GM10266 (cell line): ENCODE measurements at regions not wholly inside any gene's neighbourhood (a gene's known extent, or its start where the extent isn't known, plus 50 kb on each side); places are given as distances from the start of the nearest gene placed in this dataset.

Source experiments
- DNase-seq: peaks from one replicate; pipeline ENCODE4 v3.0.0; 2012; ENCODE audit errors: extremely low spot score
- TF ChIP-seq, protein P1 (sequence below): IDR thresholded peaks from 2 replicates; pipeline ENCODE4 v1.5.1; 2012; ENCODE audit warnings: mild to moderate bottlenecking, low read depth; ENCODE audit not compliant: control insufficient read depth, insufficient read depth; ENCODE audit errors: missing control alignments

DNA sequence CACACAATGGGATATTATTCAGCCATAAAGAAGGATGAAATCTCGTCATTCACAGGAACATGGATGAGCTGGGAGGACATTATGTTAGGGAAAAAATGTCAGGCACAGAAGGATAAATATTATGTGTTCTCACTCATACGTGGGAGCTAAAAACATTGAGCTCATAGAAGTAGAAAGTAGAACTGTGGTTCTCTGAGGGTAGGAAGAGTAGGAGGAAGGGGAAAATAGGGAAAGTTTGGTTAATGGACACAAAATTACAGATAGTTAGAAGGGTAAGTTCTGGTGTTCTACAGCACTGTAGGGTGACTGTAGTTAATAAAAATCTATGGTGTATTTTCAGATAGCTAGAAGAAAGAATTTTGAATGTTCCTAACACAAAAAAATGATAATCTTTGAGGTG is 102.6 kb upstream of the LIPC start:
- TF ChIP-seq, protein P1, sequence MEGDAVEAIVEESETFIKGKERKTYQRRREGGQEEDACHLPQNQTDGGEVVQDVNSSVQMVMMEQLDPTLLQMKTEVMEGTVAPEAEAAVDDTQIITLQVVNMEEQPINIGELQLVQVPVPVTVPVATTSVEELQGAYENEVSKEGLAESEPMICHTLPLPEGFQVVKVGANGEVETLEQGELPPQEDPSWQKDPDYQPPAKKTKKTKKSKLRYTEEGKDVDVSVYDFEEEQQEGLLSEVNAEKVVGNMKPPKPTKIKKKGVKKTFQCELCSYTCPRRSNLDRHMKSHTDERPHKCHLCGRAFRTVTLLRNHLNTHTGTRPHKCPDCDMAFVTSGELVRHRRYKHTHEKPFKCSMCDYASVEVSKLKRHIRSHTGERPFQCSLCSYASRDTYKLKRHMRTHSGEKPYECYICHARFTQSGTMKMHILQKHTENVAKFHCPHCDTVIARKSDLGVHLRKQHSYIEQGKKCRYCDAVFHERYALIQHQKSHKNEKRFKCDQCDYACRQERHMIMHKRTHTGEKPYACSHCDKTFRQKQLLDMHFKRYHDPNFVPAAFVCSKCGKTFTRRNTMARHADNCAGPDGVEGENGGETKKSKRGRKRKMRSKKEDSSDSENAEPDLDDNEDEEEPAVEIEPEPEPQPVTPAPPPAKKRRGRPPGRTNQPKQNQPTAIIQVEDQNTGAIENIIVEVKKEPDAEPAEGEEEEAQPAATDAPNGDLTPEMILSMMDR, result no peak
- DNase-seq, result no peak

DNA sequence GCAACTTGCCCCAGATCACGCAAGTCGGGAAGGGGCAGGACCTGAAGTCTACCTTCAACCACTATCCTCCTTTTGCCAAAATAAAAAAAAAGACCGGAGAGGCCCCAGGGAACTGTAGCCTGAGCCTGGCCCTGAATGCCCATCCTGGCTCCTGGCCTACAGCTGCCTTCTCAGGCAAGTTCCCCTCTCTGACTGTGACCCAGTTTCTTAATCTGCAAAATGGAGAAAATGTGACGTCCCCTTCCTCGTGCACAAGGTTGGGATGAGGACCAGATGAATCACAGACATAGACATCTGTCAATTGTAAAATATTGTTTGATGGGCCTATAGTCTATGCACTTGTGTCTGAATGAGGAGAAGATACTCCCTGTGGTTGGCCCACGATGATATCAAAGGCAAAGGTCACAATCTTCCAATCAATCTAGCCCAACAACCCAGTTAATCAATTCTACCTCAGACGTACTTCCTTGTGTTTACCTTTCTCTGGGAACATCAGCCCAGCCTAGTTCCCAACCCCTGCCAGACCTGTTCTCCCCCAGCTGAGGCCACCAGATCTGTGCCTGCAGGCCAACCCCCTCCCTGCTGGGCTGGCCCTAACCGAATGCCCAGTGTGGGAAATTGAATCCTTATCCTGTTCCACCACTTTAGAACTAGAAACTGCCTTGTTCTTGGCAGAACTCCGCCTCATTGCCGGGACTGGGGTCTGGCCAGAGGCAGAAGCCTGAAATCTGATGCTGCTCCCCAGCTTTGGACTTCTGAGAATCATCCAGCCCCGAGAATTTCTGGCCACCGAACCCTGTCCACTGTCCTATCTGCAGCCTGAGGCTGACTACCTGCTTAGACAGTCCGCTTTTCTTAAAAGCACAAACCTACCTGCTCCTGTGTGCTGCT is 101.8 kb upstream of the LIPC start:
- TF ChIP-seq, protein P1, result no peak
- DNase-seq, result no peak

DNA sequence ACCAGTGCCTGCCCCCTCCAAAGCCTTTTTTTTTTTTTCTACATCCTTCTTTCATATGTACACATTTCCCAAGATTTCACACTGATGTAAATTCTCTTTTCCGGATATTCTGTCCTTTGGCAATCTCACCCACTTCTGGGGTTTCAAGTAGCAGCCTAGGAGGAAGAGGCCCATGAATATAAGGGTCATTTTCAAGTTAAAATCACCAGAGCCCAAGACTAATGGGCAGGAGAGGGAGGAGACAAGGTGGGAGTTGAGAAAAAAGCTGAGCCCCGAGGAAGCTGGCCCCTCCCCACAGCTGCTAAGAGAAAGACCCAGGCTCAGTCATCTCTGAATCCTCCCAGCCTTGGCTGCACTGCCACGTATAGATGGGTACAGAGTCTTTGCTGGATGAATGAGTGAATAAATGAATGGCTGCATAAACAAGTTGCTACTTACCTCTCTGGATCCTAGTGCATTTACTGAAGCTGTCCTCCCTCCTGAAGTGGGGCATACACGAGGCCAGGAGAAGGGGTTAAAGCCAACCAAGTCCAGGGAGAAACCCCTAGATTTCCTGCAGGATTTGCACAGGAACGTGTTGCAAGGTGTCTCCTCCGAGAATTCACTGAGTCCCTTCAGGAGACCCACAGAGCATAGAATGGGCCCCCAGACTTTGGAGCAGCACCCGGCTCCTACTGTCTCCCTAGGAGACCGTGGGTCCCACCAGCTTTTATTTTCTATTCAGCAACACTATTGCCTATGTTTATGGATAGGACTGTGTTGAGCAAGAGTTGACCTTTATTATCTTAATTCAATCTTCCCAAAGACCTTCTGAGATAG is 100.8 kb upstream of the LIPC start:
- TF ChIP-seq, protein P1, result no peak
- DNase-seq, result no peak

DNA sequence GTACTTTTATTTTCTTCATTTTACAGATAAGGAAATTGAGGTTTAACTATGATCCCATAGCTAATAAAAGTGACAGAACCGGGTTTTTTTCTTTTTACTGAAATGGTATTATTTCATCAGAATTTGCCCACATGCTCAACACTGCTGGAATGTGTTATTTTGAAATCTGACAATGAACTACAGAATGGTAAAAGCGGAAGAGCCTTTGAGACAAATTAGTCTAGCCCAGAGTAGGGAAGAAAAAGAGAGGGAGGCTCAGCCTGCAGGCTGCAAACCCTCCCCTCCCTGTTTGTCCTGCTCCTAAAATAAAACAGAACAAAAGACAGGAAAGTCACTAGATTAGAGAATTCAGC is 100.3 kb upstream of the LIPC start:
- DNase-seq, result no peak
- TF ChIP-seq, protein P1, result no peak

DNA sequence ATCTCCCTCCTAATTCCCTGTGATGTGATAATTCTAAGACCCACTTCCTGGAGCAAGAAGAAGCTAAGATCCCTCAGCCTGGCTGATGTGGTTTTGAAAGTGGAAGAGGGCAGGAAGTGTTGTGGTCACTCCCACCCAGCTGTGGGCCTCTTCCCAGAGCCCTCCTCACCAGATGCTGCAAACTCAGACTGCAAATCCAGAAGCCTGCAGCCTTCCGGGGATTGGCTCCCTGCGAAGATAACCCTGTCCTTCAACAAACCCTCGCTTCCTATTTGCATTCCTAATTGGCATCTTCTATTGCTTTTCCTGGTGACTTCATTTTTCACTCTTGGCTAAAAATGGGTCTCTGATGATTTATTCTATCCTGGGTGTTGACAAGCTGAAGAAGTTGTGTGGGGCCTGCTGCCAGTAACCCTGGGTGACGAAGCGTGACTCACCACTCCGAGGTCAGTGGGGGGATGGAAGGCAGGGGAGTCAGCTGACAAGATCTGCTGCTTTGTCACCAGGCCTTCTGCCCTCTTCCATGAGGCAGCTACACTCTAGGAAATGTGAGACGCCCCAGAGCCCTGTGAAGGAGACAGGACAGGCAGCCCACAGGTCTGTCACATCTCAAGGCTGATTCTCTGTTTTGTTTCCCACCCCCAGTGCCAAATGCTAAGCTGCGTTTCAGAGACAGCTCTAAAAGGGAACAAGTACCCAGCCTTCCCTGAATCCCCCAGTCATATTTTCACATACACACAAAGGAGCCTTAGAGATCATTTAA is 99.7 kb upstream of the LIPC start:
- TF ChIP-seq, protein P1, result no peak
- DNase-seq, result peak; percentile 59

DNA sequence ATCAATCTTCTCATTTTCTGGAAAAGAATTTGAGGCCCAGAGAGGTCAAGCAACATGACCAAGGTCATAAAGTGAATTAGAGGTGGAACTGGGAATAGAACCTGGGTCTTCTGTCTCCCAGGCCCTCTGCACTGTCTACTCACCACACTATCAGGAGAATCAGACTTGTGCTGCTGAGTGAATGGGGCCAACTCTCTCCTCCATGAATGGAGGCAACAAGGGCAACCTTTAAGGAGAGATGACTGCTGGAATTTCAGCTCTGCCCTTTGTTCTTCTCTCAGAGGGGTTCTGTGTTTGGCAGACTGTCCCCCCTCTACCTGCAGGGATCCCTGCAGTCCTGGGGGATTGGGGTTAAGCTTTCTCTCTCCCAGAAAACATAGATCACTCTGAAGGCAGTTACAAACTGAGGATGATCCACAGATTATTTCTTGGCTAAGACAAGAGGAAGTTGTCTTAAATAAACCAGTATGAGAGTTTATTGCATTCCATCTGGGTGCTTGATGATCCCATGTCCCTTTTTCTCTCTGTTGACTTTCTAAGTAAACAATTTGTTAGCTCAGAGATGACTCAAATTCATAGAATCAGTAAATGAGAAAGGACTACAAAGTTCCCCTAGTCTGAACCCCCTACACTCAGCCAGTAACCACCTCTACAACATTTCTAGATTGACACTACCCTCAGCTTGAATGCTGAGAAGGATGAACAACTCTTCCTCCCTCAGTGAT is 99.0 kb upstream of the LIPC start:
- no peak for DNase-seq
- TF ChIP-seq, protein P1, result no peak
